GM21423 (cell line): ENCODE measurements at regions not wholly inside any gene's neighbourhood (a gene's known extent, or its start where the extent isn't known, plus 50 kb on each side); places are given as distances from the start of the nearest gene placed in this dataset.

Experiments used
- ATAC-seq: cut with Tn5 transposase; IDR thresholded peaks from one replicate; pipeline ENCODE4 v1.9.1; 2021; ENCODE audit warnings: mild to moderate bottlenecking, moderate library complexity; ENCODE audit not compliant: unreplicated experiment

DNA sequence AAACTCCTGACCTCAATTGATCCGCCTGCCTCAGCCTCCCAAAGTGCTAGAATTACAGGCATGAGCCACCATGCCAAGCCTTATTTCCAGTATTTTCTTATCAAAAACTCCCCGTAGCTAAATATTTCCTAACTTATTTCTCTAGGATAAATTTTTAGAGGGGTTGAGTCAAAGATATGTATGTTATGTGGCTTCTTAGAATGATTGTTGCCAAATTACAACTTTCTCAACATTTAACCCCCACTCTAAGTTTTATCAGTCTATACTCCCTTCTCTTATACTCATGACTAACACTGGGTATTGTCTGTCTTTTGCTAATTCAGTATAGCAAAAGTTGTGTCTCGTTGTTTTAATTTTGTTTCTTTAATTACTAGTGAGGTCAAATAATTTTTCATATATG is 187.7 kb upstream of the LNX1 start:
- no peak for ATAC-seq

- no peak for ATAC-seq
These were observed 186.9 kb upstream of the LNX1 start for GRCh38 chr4:53778155-53778554.

DNA sequence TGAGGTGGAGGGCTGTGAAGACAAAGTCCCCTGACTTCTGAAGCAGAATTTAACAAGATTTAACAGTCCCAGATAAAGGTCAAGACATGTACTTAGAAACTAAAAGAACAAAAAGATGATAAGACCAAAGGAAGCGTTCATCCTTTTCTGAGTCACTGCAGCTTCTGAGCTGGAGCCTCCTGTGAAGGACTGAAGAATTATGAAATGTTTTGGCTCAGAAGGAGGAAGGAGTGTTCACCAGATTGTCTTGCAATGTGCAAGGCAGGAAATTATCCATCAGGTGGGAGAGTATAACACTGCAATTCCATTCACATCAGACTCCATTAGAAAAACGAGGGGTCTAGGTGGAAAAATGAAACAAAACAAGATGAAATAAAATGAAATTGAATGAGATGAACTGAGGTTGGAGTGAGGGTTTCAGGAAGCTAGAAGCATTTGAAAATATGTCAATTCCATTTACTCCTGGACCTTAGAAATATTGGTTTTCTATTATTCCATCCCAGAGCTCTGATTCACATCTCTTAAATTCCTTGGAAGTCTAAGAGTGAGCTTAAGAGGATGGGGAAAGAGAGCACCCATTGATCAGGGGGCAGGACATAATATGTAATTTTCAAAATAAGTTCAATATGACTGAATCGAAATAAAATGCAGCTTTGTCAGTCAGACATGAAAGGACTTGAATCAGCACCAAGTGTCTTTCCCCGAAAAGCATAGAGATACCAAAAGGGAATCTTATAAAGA is 186.1 kb upstream of the LNX1 start:
- ATAC-seq = no peak

DNA sequence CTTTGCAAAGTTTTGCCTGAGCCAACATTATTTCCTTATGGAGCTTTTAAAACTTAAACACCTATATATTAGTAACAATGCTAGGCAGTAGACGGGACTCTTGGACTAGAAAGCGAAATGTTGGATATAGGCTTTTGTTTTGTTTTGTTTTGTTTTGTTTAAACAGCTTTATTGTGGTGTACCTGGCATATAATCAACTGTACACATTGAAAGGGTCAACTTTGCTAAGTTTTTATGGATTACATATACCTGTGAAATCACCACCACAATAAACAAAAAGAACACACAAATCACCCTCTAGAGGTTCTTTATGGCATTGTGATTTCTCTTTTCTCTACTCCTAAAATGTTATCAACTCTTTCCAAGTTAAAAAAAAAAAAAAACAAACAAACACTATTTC is 184.9 kb upstream of the LNX1 start:
- no peak for ATAC-seq

DNA sequence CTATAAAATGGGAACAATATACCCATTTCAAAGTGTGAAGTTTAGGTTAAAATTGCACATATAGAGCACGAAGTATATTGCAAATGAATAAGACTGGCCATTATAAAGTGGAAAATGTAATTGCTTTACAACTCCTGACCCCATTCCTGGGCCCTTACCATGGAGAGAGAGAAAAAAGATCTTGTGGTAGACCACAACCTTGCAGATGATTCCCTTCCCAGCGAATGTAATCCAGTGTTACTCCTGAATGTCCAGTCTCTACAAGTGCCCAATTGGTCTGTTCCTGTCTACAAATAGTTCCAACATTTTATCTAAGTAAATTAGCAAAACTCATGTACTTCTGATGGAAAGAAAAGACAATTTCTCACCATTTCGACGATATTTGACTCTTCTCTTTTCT is 184.1 kb upstream of the LNX1 start:
- no peak for ATAC-seq

GRCh38 chr4:53771326-53771725 is 180.0 kb upstream of the LNX1 start:
- no peak for ATAC-seq

GRCh38 chr4:53767482-53767881 is 176.2 kb upstream of the LNX1 start:
- ATAC-seq = no peak

DNA sequence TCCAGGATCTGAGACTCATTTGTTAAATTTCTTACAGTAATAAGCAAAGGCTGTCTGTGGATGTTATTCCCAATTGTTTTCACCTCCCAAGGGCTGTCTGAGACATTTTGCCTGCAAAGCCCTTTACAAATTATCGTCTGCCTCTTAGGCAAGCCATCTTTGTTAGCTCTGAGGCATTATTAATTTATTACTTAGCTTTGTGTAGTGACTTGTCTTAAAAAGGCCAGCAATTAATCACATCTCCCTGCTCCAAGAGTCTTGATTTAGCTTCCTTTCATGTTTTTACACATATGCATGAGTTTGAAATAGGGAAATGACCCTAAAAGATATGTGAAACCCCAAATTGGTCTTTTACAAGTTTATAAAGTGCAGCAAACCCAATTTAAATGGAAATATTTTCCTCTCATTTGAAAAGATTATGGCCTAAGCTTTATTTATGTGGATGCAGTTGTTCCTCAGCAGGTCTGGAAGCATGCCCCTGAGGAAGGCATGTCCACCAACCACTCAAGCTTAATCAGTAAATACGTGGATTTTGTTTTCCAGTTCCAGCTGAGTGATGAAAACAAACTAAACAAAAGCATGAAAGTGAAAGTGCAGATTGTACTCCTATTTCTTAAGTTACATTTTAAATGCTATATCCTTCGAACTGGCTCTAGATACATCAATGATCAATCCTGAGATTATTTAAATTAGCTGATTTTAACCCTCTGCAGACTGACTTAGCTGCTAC is 173.6 kb upstream of the LNX1 start:
- no peak for ATAC-seq

DNA sequence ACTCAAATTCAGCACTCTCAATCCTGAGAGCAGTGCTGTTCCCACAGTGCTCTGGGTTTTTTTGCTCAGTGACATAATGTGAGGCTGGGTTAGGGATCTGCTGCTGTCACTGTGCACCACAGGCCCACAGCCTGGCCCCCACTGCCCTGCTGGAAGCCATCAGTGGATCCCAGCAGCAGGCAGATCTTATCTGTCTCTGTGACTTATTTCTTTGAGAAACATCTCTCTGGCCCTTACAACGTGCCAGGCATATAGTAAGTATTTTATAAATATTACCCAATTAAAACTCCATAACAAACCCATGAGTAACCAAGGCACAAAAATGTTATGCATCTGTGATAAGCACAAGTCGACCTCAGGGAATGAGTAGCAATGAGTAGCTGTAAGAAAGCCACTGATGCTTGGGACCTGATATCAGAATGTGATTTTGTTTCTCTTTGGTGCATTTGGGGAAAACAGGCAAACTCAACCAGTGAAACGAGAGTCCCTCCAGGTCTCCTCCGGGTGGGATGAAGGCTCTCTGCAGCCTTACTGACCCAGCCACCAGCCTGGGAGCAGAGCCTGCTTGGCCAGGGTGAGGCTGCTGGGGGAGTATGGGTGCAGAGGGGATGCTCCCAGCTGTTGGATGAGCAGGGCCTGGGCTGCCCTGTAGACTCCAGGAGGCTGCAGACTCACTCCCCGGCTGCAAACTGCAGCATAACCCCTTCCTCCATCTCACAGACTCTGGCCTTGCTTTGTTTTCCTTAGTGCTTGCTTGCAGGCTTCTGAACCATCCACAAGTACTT is 172.7 kb upstream of the LNX1 start:
- no peak for ATAC-seq

- no peak for ATAC-seq
These were observed 164.4 kb upstream of the LNX1 start for GRCh38 chr4:53755656-53756055.

DNA sequence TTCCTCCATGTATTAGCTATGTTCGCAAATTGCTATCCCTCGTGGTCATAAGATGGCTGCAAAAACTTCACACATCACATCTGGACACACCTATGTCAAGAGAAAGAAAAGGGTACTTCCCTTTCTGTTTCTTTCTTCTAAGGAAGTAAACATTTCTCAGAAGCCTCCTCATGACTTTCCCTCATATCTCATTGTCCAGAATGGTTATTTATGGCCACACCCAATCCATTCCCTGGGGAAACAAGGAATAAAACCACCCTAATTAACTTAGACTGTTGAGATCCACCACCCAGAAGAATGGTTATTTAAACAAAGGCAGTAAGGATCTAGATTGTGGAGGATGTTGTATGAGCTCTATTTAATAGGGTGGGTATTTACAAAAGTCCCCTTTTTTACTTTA is 160.8 kb upstream of the LNX1 start:
- ATAC-seq = no peak

- peak; percentile 97 for ATAC-seq
These were observed 157.1 kb upstream of the LNX1 start for GRCh38 chr4:53748328-53748772.

GRCh38 chr4:53747401-53747800 is 156.1 kb upstream of the LNX1 start:
- no peak for ATAC-seq

DNA sequence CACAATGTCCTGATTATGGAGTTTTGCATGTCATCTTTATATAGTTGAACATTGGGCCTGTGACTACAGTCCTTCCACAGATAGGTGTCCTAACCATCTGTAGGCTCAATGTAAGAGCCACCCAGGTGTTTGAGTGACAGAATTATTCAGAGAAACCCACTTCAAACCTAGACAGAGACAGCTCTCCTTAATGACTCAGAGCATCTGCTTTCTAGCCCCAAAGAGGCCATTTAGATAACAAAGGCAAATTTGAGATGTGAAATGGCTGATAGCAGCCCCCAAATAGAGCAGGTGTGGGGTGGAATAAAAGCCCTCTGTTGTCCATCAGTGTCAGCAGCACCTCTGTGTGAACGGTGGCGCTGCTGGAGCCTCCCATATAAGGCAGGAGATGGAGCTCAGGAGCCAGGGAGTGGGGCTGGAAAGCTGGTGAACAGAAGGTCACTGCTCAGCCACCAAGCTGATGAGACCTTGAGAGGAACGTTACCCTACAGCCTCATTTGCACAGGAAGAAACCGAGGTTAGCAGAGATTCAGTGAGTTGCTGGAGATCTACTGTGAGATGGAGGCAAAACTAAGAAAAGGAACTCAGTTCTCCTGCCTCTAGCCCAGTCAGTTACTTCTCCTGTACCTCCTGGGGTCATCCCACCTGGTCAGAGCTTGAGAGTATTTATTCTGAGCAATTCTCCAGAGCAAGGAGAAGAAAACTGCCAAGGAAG is 153.3 kb upstream of the LNX1 start:
- ATAC-seq = no peak

DNA sequence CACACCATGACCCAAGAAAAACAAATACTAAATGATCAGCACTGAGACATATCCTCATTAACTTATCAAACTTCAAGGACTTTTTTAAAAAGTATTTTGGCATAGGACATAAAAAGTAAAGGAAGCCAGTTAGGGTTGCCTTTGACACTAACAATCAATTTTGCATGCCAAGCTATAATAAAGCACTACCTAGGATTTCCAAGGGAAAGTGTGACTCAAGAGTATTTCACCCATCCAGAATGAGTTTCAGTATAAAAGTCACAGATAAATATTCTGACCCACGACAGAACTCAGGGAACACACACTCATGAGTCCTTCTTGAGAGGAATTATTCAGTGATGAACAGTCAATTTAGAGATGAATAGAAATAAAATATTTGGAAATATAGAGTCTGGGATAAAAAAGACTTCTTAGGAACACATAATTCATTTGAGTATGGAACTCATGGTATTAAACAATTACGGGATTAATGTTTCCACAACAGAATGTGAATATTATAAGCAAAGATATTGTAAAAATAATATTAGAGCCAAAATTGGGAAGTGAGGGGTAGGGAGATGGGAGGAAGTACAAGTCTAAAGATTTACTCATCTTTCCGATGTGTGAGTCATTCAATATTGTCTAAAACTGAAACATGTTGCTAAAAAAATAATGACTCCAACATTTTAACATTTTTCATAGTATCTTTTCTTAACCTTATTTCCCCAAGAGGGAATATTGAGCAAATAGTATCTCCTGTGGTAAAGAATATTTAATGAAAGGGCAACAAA is 143.5 kb upstream of the LNX1 start:
- ATAC-seq = no peak

DNA sequence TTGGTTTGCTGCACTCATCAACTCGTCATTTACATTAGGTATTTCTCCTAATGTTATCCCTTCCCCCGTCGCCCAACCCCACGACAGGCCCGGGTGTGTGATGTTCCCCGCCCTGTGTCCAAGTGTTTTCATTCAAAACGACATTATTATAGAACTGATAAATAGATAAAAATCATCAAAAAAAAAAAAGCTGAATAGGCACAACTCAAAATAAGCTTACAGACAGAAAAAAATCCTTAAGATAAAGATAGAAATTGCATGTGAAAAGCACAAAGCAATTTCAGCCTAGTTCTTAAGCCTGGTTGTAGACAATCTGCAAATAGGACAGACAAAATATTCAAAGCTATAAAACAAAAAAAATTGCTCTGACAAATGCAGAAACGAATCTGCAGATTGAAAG is 142.9 kb upstream of the LNX1 start:
- no peak for ATAC-seq

DNA sequence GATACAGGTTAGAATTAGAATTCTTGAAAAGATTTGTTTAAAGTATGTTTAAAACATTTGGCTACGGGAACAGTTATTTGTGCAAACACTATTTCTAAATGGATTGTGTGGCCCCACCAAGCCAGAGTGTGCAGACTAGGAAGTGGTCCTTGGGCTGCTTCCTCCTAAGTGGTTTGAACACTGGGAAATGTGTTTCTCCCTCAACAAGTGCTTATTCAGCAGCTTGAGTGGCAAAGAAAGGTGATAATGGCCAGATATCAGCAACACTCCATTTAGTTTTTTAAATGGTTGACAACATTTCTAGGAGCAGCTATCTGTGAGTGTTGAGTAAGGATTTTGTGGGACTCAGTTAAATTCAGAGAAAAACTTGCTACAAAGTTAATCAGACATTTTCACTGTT is 141.4 kb upstream of the LNX1 start:
- no peak for ATAC-seq

DNA sequence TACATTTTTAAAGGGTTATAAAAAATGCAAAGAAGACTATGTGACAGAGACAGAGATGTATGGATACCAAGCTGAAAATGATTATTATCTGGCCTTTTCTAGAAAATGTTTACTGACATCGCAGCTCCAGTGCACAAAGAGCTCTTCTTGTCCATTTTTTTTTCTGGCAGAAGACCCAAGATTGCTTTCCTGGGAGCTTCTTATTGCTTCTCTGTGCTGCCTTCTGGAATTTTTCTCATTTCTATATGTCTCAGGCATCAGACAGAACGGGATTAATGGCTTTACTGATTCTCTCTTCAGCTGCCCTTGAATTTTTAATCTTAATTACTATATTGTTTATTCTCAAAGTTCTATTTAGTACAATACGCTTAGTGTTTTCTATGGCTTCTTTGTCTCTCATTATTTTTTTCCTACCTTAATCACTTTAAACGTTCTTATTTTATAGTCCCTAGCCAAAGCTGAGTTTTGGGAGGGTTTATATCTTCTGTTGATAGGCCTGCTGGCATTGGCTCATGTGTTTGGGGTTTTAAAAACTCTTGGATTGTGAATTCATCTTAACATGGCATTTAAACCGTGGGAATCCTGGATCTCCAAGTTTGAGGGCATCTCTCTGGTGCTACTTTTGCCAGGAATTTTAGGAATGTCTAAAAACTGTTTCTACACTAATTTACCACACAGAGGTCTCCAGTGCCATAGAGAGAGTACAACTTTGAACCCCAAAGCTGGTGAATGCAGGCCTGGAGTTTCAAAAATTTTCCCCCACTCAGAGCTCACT is 138.9 kb upstream of the LNX1 start:
- ATAC-seq = no peak

DNA sequence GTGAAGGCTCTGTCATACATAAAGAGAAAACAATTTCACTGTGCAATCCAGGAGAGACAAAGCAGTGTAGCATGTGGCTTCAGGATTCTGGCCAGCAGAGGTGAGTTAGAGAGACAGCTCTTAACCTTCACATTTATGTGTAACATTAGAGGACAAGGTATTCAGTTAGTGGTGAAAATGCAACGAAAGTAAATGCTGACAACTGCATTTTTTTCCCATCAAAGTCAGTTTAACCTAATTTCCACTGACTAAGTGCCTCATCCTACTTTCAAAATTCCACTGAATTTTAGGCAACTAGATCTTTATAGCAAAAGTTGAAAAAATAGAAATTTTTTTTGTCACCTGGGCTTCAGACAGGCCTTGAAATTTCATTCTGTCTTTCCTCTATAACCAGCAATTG is 130.8 kb upstream of the LNX1 start:
- ATAC-seq = no peak

DNA sequence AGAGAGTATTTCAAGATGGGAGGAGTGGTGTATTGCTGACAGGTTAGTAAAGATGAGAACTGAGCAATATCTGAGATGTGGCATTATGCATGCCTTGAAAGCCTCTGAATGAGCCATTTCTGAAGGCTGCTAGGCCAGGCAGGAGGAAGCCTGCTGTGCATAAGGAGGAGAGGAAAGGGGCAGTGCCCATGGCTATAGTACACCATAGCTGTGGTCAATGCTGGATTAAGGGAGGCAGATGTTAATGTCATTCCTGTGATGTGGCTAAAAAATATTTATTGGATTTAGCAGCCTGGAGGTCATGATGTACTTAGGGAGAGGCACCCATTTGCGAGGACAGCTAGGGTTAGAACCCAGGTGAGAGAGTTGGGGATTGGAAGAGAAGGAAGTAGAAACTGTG is 130.0 kb upstream of the LNX1 start:
- no peak for ATAC-seq
